GM21619 (cell line): ENCODE measurements at regions not wholly inside any gene's neighbourhood (a gene's known extent, or its start where the extent isn't known, plus 50 kb on each side); places are given as distances from the start of the nearest gene placed in this dataset.

ENCODE experiments used
- ATAC-seq: cut with Tn5 transposase; IDR thresholded peaks from one replicate; pipeline ENCODE4 v1.9.1; 2021; ENCODE audit not compliant: unreplicated experiment

DNA sequence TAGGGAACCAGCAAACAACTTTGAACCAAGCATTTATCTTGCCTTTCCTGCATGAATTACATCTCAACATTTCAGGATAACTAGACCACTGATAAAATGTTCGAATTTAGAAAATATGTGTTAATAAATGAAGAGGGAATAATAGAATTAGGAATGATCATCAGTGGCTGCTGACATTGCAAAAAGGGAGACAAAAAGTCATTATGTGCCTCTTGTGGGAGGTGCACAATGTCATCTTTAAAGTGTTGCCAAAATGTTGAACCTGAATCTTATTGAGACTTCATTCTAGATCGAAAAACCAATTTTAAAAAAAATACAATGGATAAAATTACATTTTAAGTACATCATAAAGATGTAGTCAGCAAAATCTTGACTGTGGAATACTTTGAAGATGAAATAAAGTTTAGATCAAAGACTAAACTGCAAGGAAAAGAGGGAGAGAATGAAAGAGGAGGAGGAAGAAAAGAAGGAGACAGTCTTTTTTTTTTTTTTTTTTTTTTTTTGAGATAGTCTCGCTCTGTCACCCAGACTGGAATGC, 299.3 kb downstream of the FBXW7 start:
- no peak for ATAC-seq

GRCh38 chr4:152235718-152236117, 300.2 kb downstream of the FBXW7 start:
- ATAC-seq = no peak

- ATAC-seq = no peak
These were observed 301.3 kb downstream of the FBXW7 start for GRCh38 chr4:152234571-152234970.

DNA sequence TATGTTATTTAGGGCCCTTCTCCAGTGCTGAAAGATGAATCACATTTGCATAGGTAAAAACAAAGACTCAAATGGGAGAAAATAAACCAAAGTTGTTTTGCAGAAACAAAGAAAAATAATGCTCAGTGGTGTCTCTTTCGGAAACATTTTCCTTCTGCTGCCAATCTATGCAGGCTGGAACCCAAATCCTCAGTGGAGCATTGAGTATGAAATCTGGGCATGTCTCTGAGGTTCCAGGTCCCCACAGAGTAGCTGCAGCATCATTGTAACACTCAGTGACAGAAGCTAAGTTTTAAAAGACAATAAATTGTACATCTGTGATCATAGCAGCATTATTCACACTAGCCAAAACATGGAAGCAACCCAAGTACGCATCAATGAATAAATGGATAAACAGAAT, 303.6 kb downstream of the FBXW7 start:
- no peak for ATAC-seq

GRCh38 chr4:152229782-152230289, 306.1 kb downstream of the FBXW7 start:
- ATAC-seq = no peak

DNA sequence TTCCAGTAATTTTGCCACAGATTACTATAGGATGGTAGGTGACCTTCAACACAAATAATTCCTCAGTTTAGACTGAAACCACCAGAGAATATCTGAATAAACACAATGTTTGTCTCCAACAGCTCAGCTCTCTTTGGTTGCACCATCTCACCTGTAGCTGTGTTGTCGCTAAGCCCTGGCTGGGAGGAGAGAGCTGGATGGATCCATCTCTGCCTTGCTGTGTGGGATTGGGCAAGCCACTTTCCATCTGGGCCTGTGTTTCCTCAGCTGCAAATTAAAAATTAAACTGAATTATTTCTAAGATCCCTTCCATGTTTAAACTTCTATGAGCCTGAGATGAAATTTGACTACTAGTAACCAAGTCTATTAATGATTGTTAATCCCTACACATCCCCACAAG, 310.2 kb downstream of the FBXW7 start:
- ATAC-seq = no peak

DNA sequence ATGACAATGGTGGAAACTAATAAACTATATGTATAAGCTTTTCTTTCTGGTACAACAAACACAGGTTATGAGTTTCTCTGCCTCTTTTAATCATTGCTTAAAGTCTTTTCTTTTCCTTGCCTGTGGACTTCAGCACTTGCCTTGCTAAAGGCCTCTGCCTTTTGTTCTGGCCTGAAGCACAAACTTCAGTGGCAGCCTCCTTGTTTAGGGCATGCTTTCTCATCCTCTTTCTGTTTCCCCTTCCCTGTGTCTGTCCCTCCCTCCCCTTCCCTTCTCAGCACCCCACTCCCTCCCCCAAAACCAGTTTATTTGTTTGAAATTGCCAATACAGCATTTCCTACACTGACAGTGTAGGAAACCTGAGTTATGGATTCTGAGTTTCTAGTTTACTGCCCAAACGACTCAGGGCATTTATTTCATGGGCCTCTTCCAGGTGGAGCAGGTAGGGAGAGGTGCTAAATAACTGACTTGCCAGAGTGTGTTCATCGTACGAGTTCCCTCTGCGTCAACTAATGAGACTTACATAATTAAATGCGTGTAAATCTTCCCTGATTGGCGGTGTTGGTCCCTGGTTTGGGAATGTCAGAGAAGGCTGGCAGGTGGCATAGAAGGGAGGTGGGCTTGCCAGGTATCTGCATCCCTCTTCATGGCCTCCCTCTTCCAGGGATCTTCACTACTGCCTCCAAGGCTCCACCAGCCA, 311.0 kb downstream of the FBXW7 start:
- no peak for ATAC-seq

DNA sequence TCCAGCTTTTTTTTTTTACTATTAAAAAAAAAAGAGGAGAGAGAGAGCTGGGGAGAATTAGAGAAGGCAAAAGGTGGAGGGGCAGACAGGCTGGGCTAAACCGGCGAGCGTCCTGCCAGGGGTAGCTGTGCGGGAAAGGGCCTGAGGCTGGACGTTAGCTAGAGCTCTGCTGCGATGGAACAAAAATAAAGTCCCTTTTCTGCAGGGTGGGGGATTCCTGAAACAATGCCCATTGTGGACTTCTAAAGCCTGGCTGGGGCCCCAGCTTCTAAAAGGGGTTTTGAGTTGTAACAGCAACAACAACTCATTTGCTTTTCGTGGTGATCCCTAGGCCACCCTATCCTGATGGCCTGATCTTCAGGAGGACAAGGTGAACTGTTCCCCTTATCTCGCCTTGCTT, 311.7 kb downstream of the FBXW7 start:
- ATAC-seq = no peak

GRCh38 chr4:152223600-152223999, 312.3 kb downstream of the FBXW7 start:
- no peak for ATAC-seq

GRCh38 chr4:152221816-152222516, 313.9 kb downstream of the FBXW7 start:
- no peak for ATAC-seq

DNA sequence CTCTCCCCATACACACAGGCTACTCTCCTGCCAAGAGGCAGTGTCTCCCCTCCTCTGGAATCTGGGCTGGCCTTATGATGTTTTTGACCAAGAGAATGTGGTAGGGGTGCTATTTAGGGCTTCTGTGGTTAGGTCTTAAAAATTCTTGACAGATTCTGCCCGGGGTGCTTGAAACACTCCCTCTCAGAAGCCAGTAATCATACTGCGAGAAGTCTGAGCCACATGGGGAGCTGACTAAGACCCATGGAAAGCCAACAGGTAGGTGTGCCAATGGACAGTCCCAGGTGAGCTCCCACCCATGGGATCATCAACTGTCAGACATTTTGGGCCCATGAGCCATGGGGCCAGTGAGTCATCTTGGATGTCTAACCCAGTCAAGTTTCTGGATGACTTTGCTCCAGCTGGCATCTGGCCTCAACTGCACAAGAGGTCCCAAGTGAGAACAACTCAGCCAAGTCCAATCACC, 315.7 kb downstream of the FBXW7 start:
- peak; percentile 73 for ATAC-seq

DNA sequence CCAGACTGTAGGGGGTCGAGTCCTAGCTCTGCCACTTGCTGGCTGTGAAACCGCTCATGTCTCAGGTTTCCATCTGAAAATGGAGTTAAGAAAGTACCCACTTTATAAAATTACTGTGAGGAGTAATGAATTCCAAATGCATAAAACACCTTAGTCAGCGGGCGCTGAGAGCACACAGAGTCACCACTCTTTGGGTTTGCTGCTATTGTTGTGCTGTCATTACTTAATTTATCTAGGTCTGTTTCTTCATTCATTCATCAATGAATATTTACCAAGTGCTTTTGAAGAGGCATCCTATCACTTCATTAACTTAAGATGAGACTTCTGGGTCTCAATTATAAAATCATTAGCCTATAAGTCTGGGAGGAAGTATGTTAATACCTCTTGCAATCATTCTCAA, 317.3 kb downstream of the FBXW7 start:
- ATAC-seq = no peak

DNA sequence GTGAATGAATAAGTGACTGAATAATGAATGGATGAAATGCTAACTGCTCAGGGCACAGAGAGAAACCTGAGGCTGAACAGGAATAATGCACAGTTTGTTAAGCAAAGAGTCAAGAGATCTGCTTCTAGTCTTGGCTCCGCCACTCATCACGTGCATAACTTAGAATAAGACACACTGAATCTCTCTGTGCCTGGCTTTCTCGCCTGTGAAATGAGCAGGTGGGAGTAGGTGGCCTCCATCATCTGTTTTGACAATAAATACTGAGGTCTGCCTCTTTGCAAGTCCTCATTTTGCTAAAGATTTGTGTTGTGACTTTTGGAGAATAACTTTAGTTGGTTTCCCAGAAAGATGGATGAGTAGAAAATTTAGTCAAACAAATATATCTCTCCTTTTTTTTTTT, 318.0 kb downstream of the FBXW7 start:
- no peak for ATAC-seq

DNA sequence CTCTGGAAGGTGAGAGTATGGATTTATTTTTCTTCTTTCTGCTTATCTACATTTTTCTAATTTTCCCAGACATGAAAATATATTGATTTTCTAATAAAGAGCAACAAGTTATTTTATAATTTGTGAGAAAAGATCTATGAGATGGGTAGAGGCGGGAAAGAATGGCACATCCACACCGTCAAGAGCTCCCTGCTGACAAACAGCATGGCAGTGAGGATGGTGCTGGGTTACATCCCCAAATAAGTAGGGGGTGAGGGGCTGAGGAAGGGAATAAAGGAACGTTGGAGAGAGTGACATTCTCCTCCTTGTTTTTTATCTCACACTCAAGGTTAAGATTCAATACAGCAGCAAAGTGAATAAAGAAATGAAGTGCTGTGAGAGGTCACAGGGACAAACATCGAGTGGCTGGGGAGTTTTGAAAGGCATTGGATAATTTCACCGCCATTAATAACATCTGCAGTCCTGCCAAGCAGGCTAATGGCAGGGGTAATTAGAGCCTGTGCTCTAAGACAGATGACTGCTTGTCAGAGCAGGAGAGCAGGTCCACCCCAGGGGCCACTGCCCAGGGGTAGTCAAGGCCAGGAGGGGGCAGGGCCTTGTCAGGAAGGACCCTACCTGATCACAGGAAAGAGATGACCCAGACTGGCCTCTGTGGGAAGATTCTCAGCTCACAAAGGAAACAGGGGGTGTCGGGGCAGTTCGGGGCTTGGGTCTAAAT, 323.8 kb downstream of the FBXW7 start:
- no peak for ATAC-seq

DNA sequence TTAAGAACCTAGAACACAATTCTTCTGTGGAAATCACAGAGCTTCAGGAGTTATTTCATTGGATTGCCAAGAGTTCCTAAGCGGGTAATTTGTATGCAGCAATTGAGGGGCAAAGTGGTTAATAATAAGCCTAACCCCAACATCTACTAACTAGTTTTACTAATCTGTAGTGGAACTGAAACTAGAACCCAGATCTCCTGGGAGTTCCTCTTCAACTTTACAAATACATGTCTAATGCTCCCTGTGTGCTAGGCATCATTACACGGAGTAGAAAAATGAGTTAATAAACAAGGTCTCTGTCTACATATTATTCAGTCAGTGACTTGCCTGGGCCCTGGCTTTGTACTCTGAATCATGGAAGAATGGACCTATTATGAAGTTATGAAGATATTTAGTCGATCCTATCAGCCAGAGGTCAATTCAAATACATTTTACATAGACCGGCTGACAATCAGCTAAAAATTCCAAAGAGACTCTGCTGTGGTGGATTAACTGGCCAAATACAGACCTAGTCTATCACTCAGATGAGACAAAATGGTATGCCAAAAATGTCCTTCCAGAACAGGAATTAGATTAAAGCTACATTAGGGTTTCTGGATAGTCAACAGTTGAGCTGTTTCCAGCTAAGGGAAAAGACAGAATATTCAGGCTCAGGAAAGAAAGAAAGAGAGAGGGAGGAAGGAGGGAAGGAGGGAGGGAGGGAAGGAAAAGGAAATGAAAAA, 326.0 kb downstream of the FBXW7 start:
- ATAC-seq = peak; percentile 88

GRCh38 chr4:152207378-152207720, 328.5 kb downstream of the FBXW7 start:
- ATAC-seq = no peak

DNA sequence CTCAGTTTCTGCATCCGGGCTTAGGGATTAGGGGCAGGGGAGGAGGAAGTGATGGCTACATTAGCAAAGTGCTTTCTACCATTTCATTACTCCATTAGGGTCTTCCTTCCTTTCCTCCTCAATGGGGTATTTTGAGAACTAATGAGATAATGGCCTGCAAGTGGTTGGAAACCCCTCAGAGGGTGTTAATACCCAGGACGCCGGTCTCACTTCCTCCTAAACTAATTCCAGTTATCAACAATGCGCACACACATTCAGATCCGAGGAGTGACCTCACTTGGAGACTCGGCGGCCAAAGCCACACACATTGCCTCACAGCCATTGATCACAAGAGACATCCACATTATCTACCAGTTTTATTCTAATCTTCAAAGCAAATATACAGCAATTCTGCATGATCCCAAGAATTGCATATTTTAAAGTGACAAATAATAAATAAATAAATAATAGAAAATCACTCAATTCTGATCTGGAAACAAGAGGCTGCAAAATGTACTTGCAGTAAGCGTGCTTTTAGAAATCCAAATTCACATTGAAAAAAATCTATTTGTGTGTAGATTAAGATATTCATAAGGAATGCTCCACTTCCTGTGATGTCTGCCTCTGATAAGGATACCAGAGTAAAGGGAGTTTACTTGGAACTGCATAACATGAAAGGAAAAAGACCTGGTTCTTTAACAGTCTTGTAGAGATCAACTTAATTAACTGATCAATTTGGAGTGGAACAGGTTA, 329.1 kb downstream of the FBXW7 start:
- ATAC-seq = no peak

DNA sequence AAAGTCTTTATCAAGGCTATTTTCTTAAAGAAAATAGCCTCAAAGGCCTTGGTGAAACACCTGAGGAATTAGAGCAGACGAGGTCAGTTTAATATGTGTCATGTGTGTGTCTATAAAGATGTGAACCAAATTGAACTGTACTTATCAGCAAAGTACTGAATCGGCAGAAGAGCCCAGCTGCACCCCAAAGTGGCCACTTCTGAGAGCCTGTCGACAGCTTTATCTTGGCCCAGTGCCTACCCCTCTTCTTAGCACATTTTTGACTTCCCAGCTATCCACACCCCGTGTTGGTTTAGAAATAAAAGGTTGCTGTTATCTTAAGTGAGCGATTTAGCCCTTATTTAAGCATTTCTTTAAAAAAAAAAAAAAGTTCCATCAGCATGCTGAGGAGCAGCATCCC, 329.7 kb downstream of the FBXW7 start:
- ATAC-seq = no peak

DNA sequence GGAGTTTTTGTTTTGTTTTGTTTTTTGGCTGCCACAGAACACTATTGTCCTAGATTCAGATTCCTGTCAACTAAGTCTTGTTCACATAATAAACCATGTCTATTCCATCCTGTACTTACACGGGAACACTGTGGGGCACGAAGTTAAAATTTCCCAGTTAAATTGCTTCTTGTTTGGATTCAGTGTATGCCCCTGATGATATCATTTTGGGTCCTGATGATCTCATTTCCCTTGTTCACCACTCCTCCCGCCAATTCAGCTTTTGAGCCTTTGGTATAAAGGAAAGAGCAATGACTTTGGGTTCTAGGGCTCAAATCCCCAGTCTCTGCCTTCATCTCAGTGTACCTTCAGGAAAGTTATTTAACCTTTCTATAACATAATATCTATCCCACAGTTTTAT, 333.5 kb downstream of the FBXW7 start:
- no peak for ATAC-seq
